CD14-positive monocyte (primary cell): ENCODE measurements at regions not wholly inside any gene's neighbourhood (a gene's known extent, or its start where the extent isn't known, plus 50 kb on each side); places are given as distances from the start of the nearest gene placed in this dataset.

Experiments
- DNase-seq, 3 donors: peaks; one replicate each; pipeline ENCODE4 v3.0.0-alpha.2; 2011 to 2022
- H2AFZ ChIP-seq: 2 replicates; pipeline ENCODE4 v1.6.0; 2012; ENCODE audit warnings: mild to moderate bottlenecking, low read depth, low read length, inconsistent platforms; ENCODE audit not compliant: insufficient read depth, poor library complexity, severe bottlenecking
- H3K27ac ChIP-seq, 2 donors: 1 replicate in 1 of 2; 2 replicates in 1 of 2; pipeline ENCODE4 v1.5.1; 2012 to 2013; ENCODE audit warnings: low read length in 2 of 2, control low read depth in 1 of 2, inconsistent platforms in 1 of 2, low read depth in 1 of 2, mild to moderate bottlenecking in 1 of 2
- H3K27me3 ChIP-seq, 2 donors: one replicate each; pipeline versions ENCODE4 v1.6.0 to v1.6.1; 2011 to 2013; ENCODE audit warnings: low read length in 2 of 2; ENCODE audit not compliant: control insufficient read depth in 2 of 2, insufficient read depth in 2 of 2
- H3K36me3 ChIP-seq, 2 donors: replicated peaks in 1 of 2; 1 replicate in 1 of 2; 2 replicates in 1 of 2; pipeline versions ENCODE4 v1.5.1 to v1.6.1; 2012 to 2013; ENCODE audit warnings: low read length in 2 of 2, control low read depth in 1 of 2, inconsistent platforms in 1 of 2, mild to moderate bottlenecking in 1 of 2; ENCODE audit not compliant: insufficient read depth in 2 of 2, control insufficient read depth in 1 of 2
- H3K4me1 ChIP-seq, 2 donors: 1 replicate in 1 of 2; 2 replicates in 1 of 2; pipeline versions ENCODE4 v1.5.1 to v1.6.1; 2012 to 2013; ENCODE audit warnings: low read length in 2 of 2, control low read depth in 1 of 2, inconsistent platforms in 1 of 2, mild to moderate bottlenecking in 1 of 2, moderate library complexity in 1 of 2; ENCODE audit not compliant: insufficient read depth in 2 of 2, control insufficient read depth in 1 of 2
- H3K4me2 ChIP-seq: replicated peaks from 2 replicates; pipeline ENCODE3; 2012; ENCODE audit warnings: low read length, moderate library complexity, mild to moderate bottlenecking; ENCODE audit not compliant: poor library complexity, severe bottlenecking; ENCODE audit errors: extremely low read depth
- H3K4me3 ChIP-seq, 3 experiments: fragments of 200-600 bp in 1 of 3; sonication (generic) in 1 of 3; replicated peaks in 1 of 3; 1 replicate in 2 of 3; 2 replicates in 1 of 3; pipeline ENCODE4 v1.5.1; 2011 to 2013; ENCODE audit warnings: low read length in 3 of 3, mild to moderate bottlenecking in 3 of 3, control low read depth in 2 of 3, low read depth in 2 of 3, inconsistent platforms in 1 of 3, moderate library complexity in 1 of 3
- H3K79me2 ChIP-seq: 2 replicates; pipeline ENCODE4 v1.6.0; 2012; ENCODE audit warnings: mild to moderate bottlenecking, control low read depth, inconsistent platforms, low read length, moderate library complexity; ENCODE audit not compliant: insufficient read depth
- H3K9ac ChIP-seq: 2 replicates; pipeline ENCODE4 v1.6.0; 2017; ENCODE audit warnings: low read length, mild to moderate bottlenecking; ENCODE audit not compliant: insufficient read depth, poor library complexity, severe bottlenecking
- H3K9me3 ChIP-seq, 2 donors: replicated peaks in 1 of 2; 1 replicate in 1 of 2; 2 replicates in 1 of 2; pipeline versions ENCODE4 v1.5.1 to v1.6.1; 2012 to 2013; ENCODE audit warnings: low read length in 2 of 2, control low read depth in 1 of 2; ENCODE audit not compliant: control insufficient read depth in 1 of 2, insufficient read depth in 1 of 2
- H4K20me1 ChIP-seq: 2 replicates; pipeline ENCODE4 v1.6.0; 2012; ENCODE audit warnings: mild to moderate bottlenecking, low read length, control low read depth, moderate library complexity; ENCODE audit not compliant: insufficient read depth
- H3K27ac Mint-ChIP-seq, 7 donors: one replicate each; pipeline ENCODE4 v1.8.0; 2020; ENCODE audit warnings: mild to moderate bottlenecking in 7 of 7, mixed read lengths in 7 of 7, moderate library complexity in 6 of 7, inconsistent platforms in 2 of 7
- H3K27me3 Mint-ChIP-seq, 3 donors: one replicate each; pipeline ENCODE4 v1.8.0; 2021 to 2022; ENCODE audit warnings: low read depth in 3 of 3, mild to moderate bottlenecking in 3 of 3, mixed read lengths in 3 of 3, moderate library complexity in 3 of 3, inconsistent platforms in 1 of 3
- H3K36me3 Mint-ChIP-seq, 2 donors: one replicate each; pipeline ENCODE4 v1.8.0; 2020; ENCODE audit warnings: mixed read lengths in 2 of 2, inconsistent platforms in 1 of 2, mild to moderate bottlenecking in 1 of 2
- H3K4me1 Mint-ChIP-seq: one replicate; pipeline ENCODE4 v1.8.0; 2020; ENCODE audit warnings: mild to moderate bottlenecking, mixed read lengths
- H3K4me3 Mint-ChIP-seq, 2 donors: one replicate each; pipeline ENCODE4 v1.8.0; 2020; ENCODE audit warnings: mild to moderate bottlenecking in 2 of 2, mixed read lengths in 2 of 2, moderate library complexity in 1 of 2
- H3K9me3 Mint-ChIP-seq, 7 donors: one replicate each; pipeline ENCODE4 v1.8.0; 2020 to 2022; ENCODE audit warnings: mixed read lengths in 7 of 7, mild to moderate bottlenecking in 6 of 7, moderate library complexity in 6 of 7, inconsistent platforms in 2 of 7
- CTCF ChIP-seq: fragments of 200-600 bp; IDR thresholded peaks from one replicate; pipeline ENCODE4 v1.8.0; 2022; ENCODE audit warnings: antibody characterized with exemption, mild to moderate bottlenecking
- WGBS: methylation state at CpG from one replicate; pipeline ENCODE4 v1.1.5; 2013; ENCODE audit warnings: missing lambda C conversion rate; ENCODE audit not compliant: insufficient coverage; 5-methylcytosine and 5-hydroxymethylcytosine counted together
- intact Hi-C, 2 donors: fragments of 100-400 bp; cut with micrococcal nuclease; formaldehyde crosslinking; loops; one replicate each; pipeline versions ENCODE4 v1.15.0 to v1.15.1; 2023

- Histone ChIP-seq H3K79me2 (no peaks in the 10 kb centered on the region), H3K27me3 (no peaks in the 10 kb centered on the region), H4K20me1 (no peaks in the 10 kb centered on the region), H3K4me3 (no peak overlapping the region), H3K9me3 (no peaks in the 10 kb centered on the region), H3K27ac (no peak overlapping the region), H3K9ac (no peak overlapping the region), H2AFZ (no peak overlapping the region), H3K4me2 (no peak overlapping the region), H3K36me3 (no peaks in the 10 kb centered on the region), H3K4me1 (no peaks in the 10 kb centered on the region)
- Mint-ChIP-seq H3K27me3 (peaks cover 3 to 7% (median 3%) of the 10 kb centered on the region in 3 donors), H3K36me3 (no peaks in the 10 kb centered on the region), H3K9me3 (peaks cover 0 to 3% (median 1%) of the 10 kb centered on the region in 7 donors), H3K4me1 (no peaks in the 10 kb centered on the region), H3K27ac (no peak overlapping the region), H3K4me3 (no peak overlapping the region)
- no CpG with 5 or more reads among the region's 3 CpGs for WGBS
- no peak for DNase-seq
- intact Hi-C loops = no loop called here
- no peak for TF ChIP-seq CTCF
Observed at GRCh38 chr2:180678625-180678972, 301.8 kb upstream of the UBE2E3 start.

- intact Hi-C loops = no loop called here
- WGBS = no CpG with 5 or more reads among the region's 3 CpGs
- no peaks in the 10 kb centered on the region for H3K36me3 Mint-ChIP-seq
Observed at GRCh38 chr2:180677930-180678624, 302.3 kb upstream of the UBE2E3 start.

More at GRCh38 chr2:180677930-180678624, 302.3 kb upstream of the UBE2E3 start:
- H3K9ac ChIP-seq = no peak overlapping the region
- no peak overlapping the region for H2AFZ ChIP-seq
- no peak overlapping the region for H3K4me2 ChIP-seq
- no peak overlapping the region for H3K27ac Mint-ChIP-seq
- H3K27me3 ChIP-seq = no peaks in the 10 kb centered on the region
- H4K20me1 ChIP-seq = no peaks in the 10 kb centered on the region
- no peak overlapping the region for H3K4me3 ChIP-seq
- DNase-seq = no peak
- H3K27me3 Mint-ChIP-seq = peaks cover 3 to 7% (median 3%) of the 10 kb centered on the region in 3 donors
- H3K9me3 ChIP-seq = no peaks in the 10 kb centered on the region
- no peak overlapping the region for H3K27ac ChIP-seq
- H3K4me3 Mint-ChIP-seq = no peak overlapping the region
- H3K79me2 ChIP-seq = no peaks in the 10 kb centered on the region
- TF ChIP-seq CTCF = no peak
- H3K4me1 ChIP-seq = no peaks in the 10 kb centered on the region
- H3K9me3 Mint-ChIP-seq = peaks cover 0 to 3% (median 1%) of the 10 kb centered on the region in 7 donors
- no peaks in the 10 kb centered on the region for H3K4me1 Mint-ChIP-seq
- H3K36me3 ChIP-seq = no peaks in the 10 kb centered on the region
